ENCODE measurements at regions not wholly inside any gene's neighbourhood (a gene's known extent, or its start where the extent isn't known, plus 50 kb on each side); places are given as distances from the start of the nearest gene placed in this dataset.

GRCh38 chr9:82088591-82088990 is 100.0 kb downstream of the SPATA31D1 start:
- TF ChIP-seq SIN3A (IDR thresholded peaks at IDR 0.05; ENCODE audit: borderline replicate concordance, insufficient read depth, low read length) (no peak), FOXP2 (optimal IDR thresholded peaks at IDR 0.05; ENCODE audit: borderline replicate concordance, extremely low read depth, extremely low read length, insufficient read depth) (no peak), TAF1 (IDR thresholded peaks at IDR 0.05; ENCODE audit: borderline replicate concordance, insufficient read depth, low read length) (no peak), REST (IDR thresholded peaks at IDR 0.05; ENCODE audit: insufficient read depth in 1 of 2, low read depth in 2 of 2, low read length in 2 of 2) (no peak), POLR2AphosphoS5 (IDR thresholded peaks at IDR 0.05; ENCODE audit: low read depth, low read length) (no peak)

- TF ChIP-seq TAF1 (IDR thresholded peaks at IDR 0.05; ENCODE audit: borderline replicate concordance, insufficient read depth, low read length) (no peak), FOXP2 (optimal IDR thresholded peaks at IDR 0.05; ENCODE audit: borderline replicate concordance, extremely low read depth, extremely low read length, insufficient read depth) (no peak), SIN3A (IDR thresholded peaks at IDR 0.05; ENCODE audit: borderline replicate concordance, insufficient read depth, low read length) (no peak), POLR2AphosphoS5 (IDR thresholded peaks at IDR 0.05; ENCODE audit: low read depth, low read length) (no peak), REST (IDR thresholded peaks at IDR 0.05; ENCODE audit: insufficient read depth in 1 of 2, low read depth in 2 of 2, low read length in 2 of 2) (no peak)
These were observed 101.5 kb downstream of the SPATA31D1 start for GRCh38 chr9:82090046-82090445.

- TF ChIP-seq FOXP2 (optimal IDR thresholded peaks at IDR 0.05; ENCODE audit: borderline replicate concordance, extremely low read depth, extremely low read length, insufficient read depth) (no peak), POLR2AphosphoS5 (IDR thresholded peaks at IDR 0.05; ENCODE audit: low read depth, low read length) (no peak), TAF1 (IDR thresholded peaks at IDR 0.05; ENCODE audit: borderline replicate concordance, insufficient read depth, low read length) (no peak), SIN3A (IDR thresholded peaks at IDR 0.05; ENCODE audit: borderline replicate concordance, insufficient read depth, low read length) (no peak), REST (IDR thresholded peaks at IDR 0.05; ENCODE audit: insufficient read depth in 1 of 2, low read depth in 2 of 2, low read length in 2 of 2) (no peak)
These were observed 102.5 kb downstream of the SPATA31D1 start for GRCh38 chr9:82091100-82091499.

- TF ChIP-seq SIN3A (IDR thresholded peaks at IDR 0.05; ENCODE audit: borderline replicate concordance, insufficient read depth, low read length): no peak
- TF ChIP-seq REST (IDR thresholded peaks at IDR 0.05; ENCODE audit: insufficient read depth in 1 of 2, low read depth in 2 of 2, low read length in 2 of 2): no peak
- no peak for TF ChIP-seq TAF1 (IDR thresholded peaks at IDR 0.05; ENCODE audit: borderline replicate concordance, insufficient read depth, low read length)
- no peak for TF ChIP-seq POLR2AphosphoS5 (IDR thresholded peaks at IDR 0.05; ENCODE audit: low read depth, low read length)
- no peak for TF ChIP-seq FOXP2 (optimal IDR thresholded peaks at IDR 0.05; ENCODE audit: borderline replicate concordance, extremely low read depth, extremely low read length, insufficient read depth)
These were observed 103.0 kb downstream of the SPATA31D1 start for GRCh38 chr9:82091610-82092009.

GRCh38 chr9:82101475-82101874 is 112.9 kb downstream of the SPATA31D1 start:
- TF ChIP-seq POLR2AphosphoS5 (IDR thresholded peaks at IDR 0.05; ENCODE audit: low read depth, low read length) (no peak), FOXP2 (optimal IDR thresholded peaks at IDR 0.05; ENCODE audit: borderline replicate concordance, extremely low read depth, extremely low read length, insufficient read depth) (no peak)

All from PFSK-1 (cell line).